IMR-90 (cell line): ENCODE measurements at regions not wholly inside any gene's neighbourhood (a gene's known extent, or its start where the extent isn't known, plus 50 kb on each side); places are given as distances from the start of the nearest gene placed in this dataset.

Experiments
- ATAC-seq: fragments of 200-7000 bp; cut with Tn5 transposase; 2 replicates; pipeline ENCODE4 v1.9.1; 2020; ENCODE audit warnings: low read depth, mild to moderate bottlenecking, moderate library complexity
- BruUV-seq: library from RNA; stranded (reverse); fragments of 400-500 nt; replicated peaks from 2 replicates; lab custom pipeline; 2021; lab: Mats Ljungman, UMichigan
- CTCF ChIA-PET: fragments of 300-600 bp; formaldehyde crosslinking; extraction: SDS; loops from one replicate; lab custom pipeline; 2021; ENCODE audit warnings: antibody characterized with exemption; lab: Yijun Ruan, JAX
- POLR2A ChIA-PET: fragments of 300-600 bp; sonication (Branson Sonifier 250); formaldehyde crosslinking; loops from one replicate; lab custom pipeline; 2022; ENCODE audit warnings: antibody characterized with exemption; ENCODE audit not compliant: unreplicated experiment; lab: Charles Lee
- DNase-seq: peaks from one replicate; pipeline ENCODE4 v3.0.0; 2013
- H2AFZ ChIP-seq: replicated peaks from 2 replicates; pipeline ENCODE3; 2013; ENCODE audit warnings: low read length, mild to moderate bottlenecking; ENCODE audit not compliant: poor library complexity
- H2AK5ac ChIP-seq: 2 replicates; pipeline ENCODE4 v1.6.1; 2013; ENCODE audit warnings: low read depth, low read length, inconsistent platforms
- H2AK9ac ChIP-seq: replicated peaks from 2 replicates; pipeline ENCODE3; 2013; ENCODE audit warnings: mild to moderate bottlenecking, low read depth, low read length, moderate library complexity; ENCODE audit not compliant: poor library complexity
- H2BK120ac ChIP-seq: 2 replicates; pipeline ENCODE4 v1.6.1; 2013; ENCODE audit warnings: low read depth, low read length, inconsistent platforms
- H2BK15ac ChIP-seq: 3 replicates; pipeline ENCODE4 v1.6.1; 2013; ENCODE audit warnings: low read depth, low read length, inconsistent platforms
- H2BK20ac ChIP-seq: 2 replicates; pipeline ENCODE4 v1.6.1; 2013; ENCODE audit warnings: low read depth, mild to moderate bottlenecking, inconsistent platforms, low read length, moderate library complexity
- H2BK5ac ChIP-seq: 2 replicates; pipeline ENCODE4 v1.6.1; 2013; ENCODE audit warnings: mild to moderate bottlenecking, low read depth, low read length, inconsistent platforms; ENCODE audit not compliant: poor library complexity, severe bottlenecking
- H3K14ac ChIP-seq: replicated peaks from 2 replicates; pipeline ENCODE4 v1.6.1; 2013; ENCODE audit warnings: low read depth, low read length, inconsistent platforms
- H3K18ac ChIP-seq: 2 replicates; pipeline ENCODE4 v1.6.1; 2013; ENCODE audit warnings: low read depth, low read length, control low read depth
- H3K23ac ChIP-seq: 2 replicates; pipeline ENCODE4 v1.6.1; 2013; ENCODE audit warnings: low read depth, low read length, inconsistent platforms
- H3K27ac ChIP-seq: 2 replicates; pipeline ENCODE4 v1.5.1; 2013; ENCODE audit warnings: mild to moderate bottlenecking, control low read depth, low read length; ENCODE audit not compliant: insufficient read depth
- H3K27me3 ChIP-seq: 2 replicates; pipeline ENCODE4 v1.6.1; 2013; ENCODE audit warnings: low read length; ENCODE audit not compliant: control insufficient read depth, insufficient read depth
- H3K36me3 ChIP-seq: 2 replicates; pipeline ENCODE4 v1.6.1; 2013; ENCODE audit warnings: low read length, mixed read lengths; ENCODE audit not compliant: control insufficient read depth, insufficient read depth
- H3K4ac ChIP-seq: 2 replicates; pipeline ENCODE4 v1.6.1; 2013; ENCODE audit warnings: low read depth, low read length, inconsistent platforms
- H3K4me1 ChIP-seq: 2 replicates; pipeline ENCODE4 v1.6.1; 2013; ENCODE audit warnings: low read length, mixed read lengths; ENCODE audit not compliant: control insufficient read depth, insufficient read depth
- H3K4me2 ChIP-seq: 2 replicates; pipeline ENCODE4 v1.6.1; 2013; ENCODE audit warnings: low read depth, mild to moderate bottlenecking, control low read depth, low read length, moderate library complexity
- H3K4me3 ChIP-seq: 2 replicates; pipeline ENCODE4 v1.5.1; 2013; ENCODE audit warnings: low read depth, mild to moderate bottlenecking, control low read depth, low read length, moderate library complexity; ENCODE audit not compliant: insufficient read depth
- H3K56ac ChIP-seq: 2 replicates; pipeline ENCODE4 v1.6.1; 2013; ENCODE audit warnings: low read length, inconsistent platforms; ENCODE audit not compliant: insufficient read depth; ENCODE audit errors: extremely low read depth
- H3K79me1 ChIP-seq, 2 experiments: 2 replicates each; pipeline ENCODE4 v1.6.1; 2013; ENCODE audit warnings: low read length in 2 of 2, inconsistent platforms in 1 of 2, low read depth in 1 of 2
- H3K9ac ChIP-seq: 2 replicates; pipeline ENCODE4 v1.6.1; 2013; ENCODE audit warnings: low read depth, low read length, control low read depth
- H3K9me1 ChIP-seq: 2 replicates; pipeline ENCODE4 v1.6.1; 2013; ENCODE audit warnings: low read length, inconsistent platforms; ENCODE audit not compliant: insufficient read depth
- H3K9me3 ChIP-seq: 2 replicates; pipeline ENCODE4 v1.6.1; 2013; ENCODE audit warnings: low read length; ENCODE audit not compliant: control insufficient read depth, insufficient read depth
- H4K20me1 ChIP-seq: 2 replicates; pipeline ENCODE4 v1.6.1; 2013; ENCODE audit warnings: low read length, inconsistent platforms; ENCODE audit not compliant: insufficient read depth
- H4K5ac ChIP-seq: 2 replicates; pipeline ENCODE4 v1.6.1; 2013; ENCODE audit warnings: mild to moderate bottlenecking, low read depth, low read length, control low read depth
- H4K8ac ChIP-seq, 2 experiments: 2 replicates each; pipeline ENCODE4 v1.6.1; 2013; ENCODE audit warnings: low read depth in 2 of 2, low read length in 2 of 2, control low read depth in 1 of 2, inconsistent platforms in 1 of 2
- H4K91ac ChIP-seq: 2 replicates; pipeline ENCODE4 v1.6.1; 2013; ENCODE audit warnings: low read depth, low read length, inconsistent platforms; ENCODE audit not compliant: insufficient read depth
- MAFK ChIP-seq: IDR thresholded peaks from 2 replicates; pipeline ENCODE4 v1.6.1; 2012; ENCODE audit warnings: low read depth, low read length, improper control_type of control experiment
- POLR2A ChIP-seq: IDR thresholded peaks from 2 replicates; pipeline ENCODE4 v1.6.1; 2012; ENCODE audit warnings: mild to moderate bottlenecking, low read depth, low read length
- RAD21 ChIP-seq: IDR thresholded peaks from 2 replicates; pipeline ENCODE4 v1.6.1; 2012; ENCODE audit warnings: low read length, improper control_type of control experiment
- RCOR1 ChIP-seq: IDR thresholded peaks from 2 replicates; pipeline ENCODE4 v1.6.1; 2012; ENCODE audit warnings: mild to moderate bottlenecking, low read length, improper control_type of control experiment; ENCODE audit not compliant: insufficient replicate concordance
- USF2 ChIP-seq: fragments of 150-350 bp; IDR thresholded peaks from 2 replicates; pipeline ENCODE4 v1.6.1; 2017; ENCODE audit warnings: mild to moderate bottlenecking, antibody characterized with exemption, low read length, low read depth
- WGBS, 2 experiments: methylation state at CpG; one replicate each; pipeline versions ENCODE4 v1.1.5 to v1.1.7; 2013; ENCODE audit warnings: missing lambda C conversion rate in 2 of 2; ENCODE audit not compliant: insufficient read length in 1 of 2; ENCODE audit errors: extremely low coverage in 2 of 2; 5-methylcytosine and 5-hydroxymethylcytosine counted together
- dilution Hi-C: fragments of 300-500 bp; cut with HindIII; formaldehyde crosslinking; loops from one replicate; pipeline ENCODE4 v1.14.3; 2018; ENCODE audit warnings: low sequenced_read_pairs; ENCODE audit not compliant: unreplicated experiment
- in situ Hi-C: fragments of 300-500 bp; cut with MboI; formaldehyde crosslinking; loops from 3 replicates; pipeline ENCODE4 v1.14.3; 2019; ENCODE audit warnings: low sequenced_read_pairs, inconsistent platforms, mixed read lengths
- intact Hi-C: fragments of 100-400 bp; cut with micrococcal nuclease; formaldehyde crosslinking; loops from 2 replicates; pipeline ENCODE4 v1.10.0; 2022

GRCh38 chr5:152004095-152004494 lies 79.4 kb upstream of the GLRA1 start:
- Histone ChIP-seq H3K56ac (no peak overlapping the region), H3K4me2 (no peak overlapping the region), H4K5ac (no peak overlapping the region), H4K8ac (no peak overlapping the region), H3K4me3 (no peak overlapping the region), H3K14ac (no peak overlapping the region), H3K4me1 (no peaks in the 10 kb centered on the region), H3K4ac (no peak overlapping the region), H2AFZ (peak overlapping the region; percentile 37), H3K23ac (no peak overlapping the region), H3K79me1 (no peaks in the 10 kb centered on the region), H3K18ac (no peak overlapping the region), H3K27ac (no peak overlapping the region), H2AK9ac (no peak overlapping the region), H3K36me3 (no peaks in the 10 kb centered on the region), H2BK5ac (no peak overlapping the region), H4K91ac (no peak overlapping the region), H4K20me1 (no peaks in the 10 kb centered on the region), H3K9ac (no peak overlapping the region), H2BK120ac (no peak overlapping the region), H3K27me3 (no peaks in the 10 kb centered on the region), H3K9me3 (no peaks in the 10 kb centered on the region), H2AK5ac (no peak overlapping the region), H2BK15ac (no peak overlapping the region), H3K9me1 (no peaks in the 10 kb centered on the region), H2BK20ac (no peak overlapping the region)
- intact Hi-C loops: no loop called here
- WGBS, 2 experiments: no CpG with 5 or more reads among the region's 13 CpGs
- dilution Hi-C loops: no loop called here
- ChIA-PET POLR2A (no interaction called here), CTCF (no interaction called here)
- DNase-seq (no peak), ATAC-seq (no peak)
- in situ Hi-C loops: no loop called here
- no peak for TF ChIP-seq MAFK
- no peak for TF ChIP-seq RAD21
- TF ChIP-seq USF2: no peak
- TF ChIP-seq RCOR1: no peak
- no peak for TF ChIP-seq POLR2A
- no TSS peak for BruUV-seq
